NT2/D1 (cell line): ENCODE measurements at regions not wholly inside any gene's neighbourhood (a gene's known extent, or its start where the extent isn't known, plus 50 kb on each side); places are given as distances from the start of the nearest gene placed in this dataset.

Source experiments
- SUZ12 ChIP-seq: IDR thresholded peaks from 2 replicates; pipeline ENCODE4 v1.6.1; 2011; ENCODE audit not compliant: insufficient read length, insufficient read depth; ENCODE audit errors: extremely low read depth
- YY1 ChIP-seq: IDR thresholded peaks from 2 replicates; pipeline ENCODE4 v1.6.1; 2011; ENCODE audit not compliant: insufficient read length, insufficient read depth
- ZNF274 ChIP-seq: IDR thresholded peaks from 2 replicates; pipeline ENCODE4 v1.6.1; 2011; ENCODE audit warnings: mild to moderate bottlenecking, low read depth, low read length

- TF ChIP-seq ZNF274 (no peak), YY1 (no peak), SUZ12 (no peak)
Observed at GRCh38 chr6:9982215-9982614, 432.7 kb downstream of the TFAP2A start.
